Posterior vena cava (tissue), 2 donors: ENCODE measurements at regions not wholly inside any gene's neighbourhood (a gene's known extent, or its start where the extent isn't known, plus 50 kb on each side); places are given as distances from the start of the nearest gene placed in this dataset.

Source experiments
- DNase-seq: peaks from one replicate; pipeline ENCODE4 v3.0.0-alpha.2; 2020; ENCODE audit warnings: low spot score
- intact Hi-C, 2 donors: fragments of 100-400 bp; cut with DNase I; formaldehyde crosslinking; loops; one replicate each; pipeline versions ENCODE4 v1.14.1 to v1.14.2; 2022 to 2023
- donor health status: DM: yes; HTN: yes; CAD: no.
- donor health status: DM: yes; HTN: yes; CAD: no.

GRCh38 chr3:34005886-34006285 is 207.5 kb downstream of the PDCD6IP start:
- DNase-seq = no peak
- intact Hi-C loops = no loop called here

- no peak for DNase-seq
- intact Hi-C loops = no loop called here
These were observed 209.8 kb downstream of the PDCD6IP start for GRCh38 chr3:34008191-34008590.

GRCh38 chr3:34008836-34009809 is 210.7 kb downstream of the PDCD6IP start:
- intact Hi-C loops = no loop called here
- DNase-seq = no peak

GRCh38 chr3:34011171-34012101 is 213.0 kb downstream of the PDCD6IP start:
- no peak for DNase-seq
- intact Hi-C loops = no loop called here

GRCh38 chr3:34012102-34012461 is 213.7 kb downstream of the PDCD6IP start:
- intact Hi-C loops = no loop called here
- no peak for DNase-seq

- intact Hi-C loops = no loop called here
- DNase-seq = no peak
These were observed 215.6 kb downstream of the PDCD6IP start for GRCh38 chr3:34013818-34014570.

GRCh38 chr3:34015204-34016142 is 217.0 kb downstream of the PDCD6IP start:
- DNase-seq = no peak
- intact Hi-C loops = no loop called here

GRCh38 chr3:34016925-34017587 is 218.6 kb downstream of the PDCD6IP start:
- intact Hi-C loops = no loop called here
- no peak for DNase-seq

- DNase-seq = no peak
- intact Hi-C loops = no loop called here
These were observed 219.3 kb downstream of the PDCD6IP start for GRCh38 chr3:34017757-34018156.

GRCh38 chr3:34019158-34019557 is 220.7 kb downstream of the PDCD6IP start:
- intact Hi-C loops = no loop called here
- no peak for DNase-seq

GRCh38 chr3:34020170-34020569 is 221.7 kb downstream of the PDCD6IP start:
- intact Hi-C loops = no loop called here
- DNase-seq = no peak

GRCh38 chr3:34020726-34021680 is 222.6 kb downstream of the PDCD6IP start:
- intact Hi-C loops = no loop called here
- DNase-seq = no peak

GRCh38 chr3:34022147-34022546 is 223.7 kb downstream of the PDCD6IP start:
- intact Hi-C loops = no loop called here
- DNase-seq = no peak

- no peak for DNase-seq
- intact Hi-C loops = no loop called here
These were observed 226.2 kb downstream of the PDCD6IP start for GRCh38 chr3:34024447-34025240.

- intact Hi-C loops = no loop called here
- no peak for DNase-seq
These were observed 235.4 kb downstream of the PDCD6IP start for GRCh38 chr3:34033839-34034238.

GRCh38 chr3:34034840-34035239 is 236.4 kb downstream of the PDCD6IP start:
- no peak for DNase-seq
- intact Hi-C loops = no loop called here
